ENCODE measurements at regions not wholly inside any gene's neighbourhood (a gene's known extent, or its start where the extent isn't known, plus 50 kb on each side); places are given as distances from the start of the nearest gene placed in this dataset.

- H2AFZ ChIP-seq, result no peak overlapping the region
- DNase-seq (ENCODE audit: low spot score) (no peak), ATAC-seq (no peak)
- no peak overlapping the region for H3K27ac ChIP-seq (ENCODE audit: low read depth)
- no peak overlapping the region for H3K4me3 ChIP-seq
- H3F3A ChIP-seq (replicated peaks; ENCODE audit: low read depth), result no peaks in the 10 kb centered on the region
- no peaks in the 10 kb centered on the region for H3K4me1 ChIP-seq (ENCODE audit: insufficient read depth)
- Mint-ChIP-seq H3K27ac (no peak overlapping the region), H3K4me3 (no peak overlapping the region), H3K9me3 (no peaks in the 10 kb centered on the region; the same call in 2 of the 3 replicates), H3K27me3 (ENCODE audit: insufficient read depth, low read depth, poor library complexity) (peaks cover 3% of the 10 kb centered on the region), H3K4me1 (no peaks in the 10 kb centered on the region), H3K36me3 (ENCODE audit: low read depth) (0 out of 3 replicates have a peak, but pooled peaks cover 2% of the 10 kb centered on the region)
- TF ChIP-seq CREB1 (CRISPR knock-in tag; IDR thresholded peaks at IDR 0.05; ENCODE audit: low read depth) (no peak), ETS1 (IDR thresholded peaks at IDR 0.05) (no peak), NANOG (IDR thresholded peaks at IDR 0.05; ENCODE audit: borderline replicate concordance) (no peak)
- H3K36me3 ChIP-seq (ENCODE audit: insufficient read depth), result no peaks in the 10 kb centered on the region
- H3K27me3 ChIP-seq (ENCODE audit: insufficient read depth), result no peaks in the 10 kb centered on the region
- no peaks in the 10 kb centered on the region for H4K20me1 ChIP-seq (replicated peaks; ENCODE audit: insufficient read depth)
- H3K9me2 ChIP-seq (ENCODE audit: insufficient read depth), result no peaks in the 10 kb centered on the region
- no peak overlapping the region for H3K4me2 ChIP-seq
- no peaks in the 10 kb centered on the region for H3K79me2 ChIP-seq (replicated peaks; ENCODE audit: insufficient read depth)
Observed at GRCh38 chr10:121127151-121127906, 276.2 kb downstream of the WDR11 start.

- H3K4me3 Mint-ChIP-seq, result no peak overlapping the region
- no peak overlapping the region for H3K27ac Mint-ChIP-seq
- H3K4me1 Mint-ChIP-seq, result no peaks in the 10 kb centered on the region
- H2AFZ ChIP-seq, result no peak overlapping the region
- no peak for DNase-seq (ENCODE audit: low spot score)
- no peaks in the 10 kb centered on the region for H3F3A ChIP-seq (replicated peaks; ENCODE audit: low read depth)
- no peaks in the 10 kb centered on the region; the same call in 2 of the 3 replicates for H3K9me3 Mint-ChIP-seq
- peaks cover 3% of the 10 kb centered on the region for H3K27me3 Mint-ChIP-seq (ENCODE audit: insufficient read depth, low read depth, poor library complexity)
- no peak overlapping the region for H3K27ac ChIP-seq (ENCODE audit: low read depth)
- 0 out of 3 replicates have a peak, but pooled peaks cover 1% of the 10 kb centered on the region for H3K36me3 Mint-ChIP-seq (ENCODE audit: low read depth)
- no peaks in the 10 kb centered on the region for H3K36me3 ChIP-seq (ENCODE audit: insufficient read depth)
- no peaks in the 10 kb centered on the region for H3K27me3 ChIP-seq (ENCODE audit: insufficient read depth)
- TF ChIP-seq JUNB (IDR thresholded peaks at IDR 0.05; ENCODE audit: unreplicated experiment), result no peak
- TF ChIP-seq ZNF114 (CRISPR knock-in tag; IDR thresholded peaks at IDR 0.05), result no peak
- 0 out of 4 replicates have a peak, but pooled peaks of 1 of the 2 experiments have one; percentile 5 for TF ChIP-seq CTCF (conservative IDR thresholded peaks at IDR 0.05; ENCODE audit: low read depth in 2 of 2)
- TF ChIP-seq CREB1 (CRISPR knock-in tag; IDR thresholded peaks at IDR 0.05; ENCODE audit: low read depth), result no peak
- TF ChIP-seq ZNF462 (CRISPR knock-in tag; IDR thresholded peaks at IDR 0.05), result no peak
- H4K20me1 ChIP-seq (replicated peaks; ENCODE audit: insufficient read depth), result no peaks in the 10 kb centered on the region
- no peak for ATAC-seq
- H3K4me2 ChIP-seq, result no peak overlapping the region
- no peaks in the 10 kb centered on the region for H3K9me2 ChIP-seq (ENCODE audit: insufficient read depth)
- no peak overlapping the region for H3K4me3 ChIP-seq
- H3K4me1 ChIP-seq (ENCODE audit: insufficient read depth), result no peaks in the 10 kb centered on the region
- H3K79me2 ChIP-seq (replicated peaks; ENCODE audit: insufficient read depth), result no peaks in the 10 kb centered on the region
Observed at GRCh38 chr10:121128164-121128563, 277.0 kb downstream of the WDR11 start.

Measured in GM23338 (cell line).